ENCODE measurements at regions not wholly inside any gene's neighbourhood (a gene's known extent, or its start where the extent isn't known, plus 50 kb on each side); places are given as distances from the start of the nearest gene placed in this dataset.

DNA sequence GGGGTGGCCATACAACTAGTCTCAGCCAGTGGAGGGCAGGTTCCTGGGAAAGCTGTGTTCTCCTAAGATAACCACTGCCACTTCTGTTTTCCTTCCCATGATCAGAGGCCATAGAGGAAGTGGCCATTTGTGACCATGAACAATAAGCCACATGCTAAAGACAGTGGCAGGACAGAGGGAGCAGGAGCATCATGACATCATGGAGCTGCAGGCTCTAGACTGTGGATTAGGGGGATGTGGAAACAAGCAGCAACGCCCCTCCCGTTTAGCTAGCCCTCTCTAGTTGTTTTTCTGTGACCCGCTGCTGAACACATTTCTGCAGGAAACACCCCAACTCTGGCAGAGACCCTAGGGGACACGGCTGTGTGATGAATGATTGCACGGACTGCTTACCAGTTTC, 195.0 kb upstream of the NECTIN1 start:
- H3K4me3 ChIP-seq (ENCODE audit: low read depth, low read length): no peak overlapping the region
- TF ChIP-seq, protein P1, sequence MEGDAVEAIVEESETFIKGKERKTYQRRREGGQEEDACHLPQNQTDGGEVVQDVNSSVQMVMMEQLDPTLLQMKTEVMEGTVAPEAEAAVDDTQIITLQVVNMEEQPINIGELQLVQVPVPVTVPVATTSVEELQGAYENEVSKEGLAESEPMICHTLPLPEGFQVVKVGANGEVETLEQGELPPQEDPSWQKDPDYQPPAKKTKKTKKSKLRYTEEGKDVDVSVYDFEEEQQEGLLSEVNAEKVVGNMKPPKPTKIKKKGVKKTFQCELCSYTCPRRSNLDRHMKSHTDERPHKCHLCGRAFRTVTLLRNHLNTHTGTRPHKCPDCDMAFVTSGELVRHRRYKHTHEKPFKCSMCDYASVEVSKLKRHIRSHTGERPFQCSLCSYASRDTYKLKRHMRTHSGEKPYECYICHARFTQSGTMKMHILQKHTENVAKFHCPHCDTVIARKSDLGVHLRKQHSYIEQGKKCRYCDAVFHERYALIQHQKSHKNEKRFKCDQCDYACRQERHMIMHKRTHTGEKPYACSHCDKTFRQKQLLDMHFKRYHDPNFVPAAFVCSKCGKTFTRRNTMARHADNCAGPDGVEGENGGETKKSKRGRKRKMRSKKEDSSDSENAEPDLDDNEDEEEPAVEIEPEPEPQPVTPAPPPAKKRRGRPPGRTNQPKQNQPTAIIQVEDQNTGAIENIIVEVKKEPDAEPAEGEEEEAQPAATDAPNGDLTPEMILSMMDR (IDR thresholded peaks at IDR 0.05; ENCODE audit: control insufficient read depth, extremely low read depth, insufficient read depth): no peak
- no peak for DNase-seq (ENCODE audit: low read depth)

DNA sequence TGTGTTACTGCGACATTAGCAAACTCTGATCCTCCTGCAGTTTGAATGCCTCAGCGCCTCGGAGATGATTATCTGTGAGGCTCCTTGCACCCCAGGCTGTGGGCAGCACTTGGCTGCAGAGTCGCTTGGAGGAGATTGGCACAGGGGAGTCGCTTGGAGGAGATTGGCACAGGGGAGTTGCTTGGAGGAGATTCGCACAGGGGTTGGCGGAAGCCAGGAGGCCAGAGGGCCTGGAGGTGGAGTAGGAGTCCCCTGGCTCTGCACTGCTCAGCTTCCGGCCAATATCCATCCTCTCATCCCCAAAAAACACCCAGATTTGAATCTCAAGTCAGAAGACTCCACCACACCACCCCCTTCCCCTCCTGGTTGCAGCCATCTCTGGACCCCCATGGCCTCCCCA, 192.6 kb upstream of the NECTIN1 start:
- TF ChIP-seq, protein P1 (IDR thresholded peaks at IDR 0.05; ENCODE audit: control insufficient read depth, extremely low read depth, insufficient read depth): no peak
- no peak overlapping the region for H3K4me3 ChIP-seq (ENCODE audit: low read depth, low read length)
- DNase-seq (ENCODE audit: low read depth): no peak

DNA sequence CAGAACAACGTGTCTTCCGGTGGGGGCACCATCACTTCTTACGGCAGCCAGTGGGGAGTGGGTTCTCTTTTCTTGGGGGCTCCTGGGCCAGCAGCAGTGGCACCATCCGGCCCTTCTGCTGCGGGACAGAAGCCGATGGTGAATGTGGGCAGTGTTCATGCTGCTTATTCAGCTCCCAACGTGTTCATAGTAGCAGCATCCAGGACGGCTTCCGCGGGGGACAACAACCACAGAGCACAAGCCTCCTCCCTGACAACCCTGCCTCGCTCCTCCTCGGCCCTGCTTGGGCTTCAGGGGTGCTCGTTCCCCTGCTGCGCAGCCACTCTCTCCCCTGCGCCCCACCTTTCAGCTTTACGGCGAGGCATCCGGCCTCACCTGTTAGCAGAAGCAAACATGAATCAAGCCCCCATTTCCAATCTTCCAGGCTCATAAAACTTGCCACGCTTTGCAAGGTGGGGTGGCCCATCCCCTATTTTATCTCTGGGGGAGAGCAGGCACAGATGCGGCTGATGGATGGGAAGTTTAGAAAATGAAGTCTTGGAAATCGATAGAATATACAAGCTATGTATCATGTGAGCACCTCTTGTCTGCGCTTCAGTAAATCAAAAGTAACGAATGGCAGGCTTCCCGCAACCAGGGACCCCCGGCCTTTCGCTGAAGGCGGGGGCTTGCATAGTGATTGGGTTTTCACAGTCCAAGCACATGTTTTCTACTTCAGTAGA, 191.8 kb upstream of the NECTIN1 start:
- no peak for DNase-seq (ENCODE audit: low read depth)
- TF ChIP-seq, protein P1 (IDR thresholded peaks at IDR 0.05; ENCODE audit: control insufficient read depth, extremely low read depth, insufficient read depth): no peak
- no peak overlapping the region for H3K4me3 ChIP-seq (ENCODE audit: low read depth, low read length)

DNA sequence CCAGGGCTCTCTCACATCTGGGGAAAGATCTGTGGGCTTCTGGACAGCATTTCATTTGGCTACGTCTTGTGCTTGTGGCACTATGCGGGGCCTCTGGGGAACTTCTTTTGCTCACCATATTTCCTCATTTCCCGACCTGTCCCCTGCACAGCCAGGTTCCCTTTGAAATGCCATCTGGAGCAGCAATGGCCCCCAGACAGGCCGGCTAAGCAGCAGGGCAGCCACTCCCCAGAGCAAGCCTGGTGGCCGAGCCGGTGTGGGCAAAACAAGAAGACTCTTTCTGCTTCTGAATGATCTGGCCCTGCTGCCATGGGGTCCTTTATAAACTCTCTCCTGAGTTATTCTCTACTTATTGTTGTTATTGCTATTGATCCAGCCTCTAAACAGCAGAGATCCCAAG, 190.7 kb upstream of the NECTIN1 start:
- TF ChIP-seq, protein P1 (IDR thresholded peaks at IDR 0.05; ENCODE audit: control insufficient read depth, extremely low read depth, insufficient read depth): no peak
- no peak overlapping the region for H3K4me3 ChIP-seq (ENCODE audit: low read depth, low read length)
- no peak for DNase-seq (ENCODE audit: low read depth)

DNA sequence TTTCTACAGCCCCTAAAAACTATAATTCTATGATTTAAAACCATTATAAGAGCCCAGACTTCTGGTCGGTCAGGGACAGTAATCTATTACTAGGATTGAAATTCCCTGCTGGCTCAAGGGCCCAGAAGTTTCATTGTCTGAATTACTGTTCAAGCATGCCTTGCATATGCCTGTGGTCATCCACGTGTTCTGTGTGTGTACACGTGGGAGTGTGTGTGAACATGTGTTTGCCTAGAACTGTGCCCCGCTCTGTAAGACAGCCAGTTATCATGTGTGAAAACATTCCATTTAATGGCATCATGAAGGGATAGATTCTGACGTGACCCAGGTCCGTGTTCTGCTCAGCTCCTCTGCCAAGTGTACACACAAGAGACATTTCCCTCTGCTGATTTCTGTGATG, 189.3 kb upstream of the NECTIN1 start:
- TF ChIP-seq, protein P1 (IDR thresholded peaks at IDR 0.05; ENCODE audit: control insufficient read depth, extremely low read depth, insufficient read depth): no peak
- DNase-seq (ENCODE audit: low read depth): no peak
- no peak overlapping the region for H3K4me3 ChIP-seq (ENCODE audit: low read depth, low read length)

DNA sequence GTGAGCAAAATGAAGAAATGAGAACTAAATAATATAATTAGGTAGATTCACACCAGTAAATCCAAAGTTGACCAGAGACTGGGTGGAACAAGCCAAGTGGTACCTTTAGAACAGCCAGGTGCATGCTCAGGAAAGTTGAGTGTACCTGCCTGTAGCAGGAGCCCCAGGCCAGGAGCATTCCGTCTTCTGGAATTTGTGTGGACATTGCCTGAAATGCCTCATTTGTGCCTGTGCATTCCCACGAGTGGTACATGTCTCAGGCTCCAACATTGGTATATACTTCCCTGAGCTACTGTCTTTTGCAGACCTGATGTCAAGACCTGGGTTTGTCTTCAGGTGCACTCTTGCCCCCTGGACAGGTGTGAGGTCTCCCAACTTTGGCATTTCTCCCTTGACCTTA, 187.6 kb upstream of the NECTIN1 start:
- no peak for DNase-seq (ENCODE audit: low read depth)
- H3K4me3 ChIP-seq (ENCODE audit: low read depth, low read length): no peak overlapping the region
- TF ChIP-seq, protein P1 (IDR thresholded peaks at IDR 0.05; ENCODE audit: control insufficient read depth, extremely low read depth, insufficient read depth): no peak

DNA sequence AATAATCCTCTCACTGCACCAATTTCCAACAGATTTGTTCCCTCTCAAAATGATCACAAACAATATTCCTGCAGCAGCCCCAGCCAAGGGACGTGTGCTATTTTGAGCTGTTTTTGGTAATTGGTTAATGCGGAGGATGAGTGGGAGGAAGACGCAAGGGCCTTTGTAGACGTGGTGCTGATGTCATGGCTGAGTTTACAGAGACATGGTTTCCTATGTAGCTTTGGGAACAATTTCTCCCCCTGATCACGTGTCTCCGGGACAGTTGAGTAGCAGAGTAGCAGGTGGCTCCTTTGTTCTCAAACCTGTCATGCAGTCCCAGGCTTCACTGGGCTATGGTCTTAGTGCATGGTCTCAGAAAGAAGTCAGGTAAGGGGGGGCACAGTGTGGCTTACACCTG, 183.2 kb upstream of the NECTIN1 start:
- DNase-seq (ENCODE audit: low read depth): no peak
- TF ChIP-seq, protein P1 (IDR thresholded peaks at IDR 0.05; ENCODE audit: control insufficient read depth, extremely low read depth, insufficient read depth): no peak
- no peak overlapping the region for H3K4me3 ChIP-seq (ENCODE audit: low read depth, low read length)
